ENCODE measurements at regions not wholly inside any gene's neighbourhood (a gene's known extent, or its start where the extent isn't known, plus 50 kb on each side); places are given as distances from the start of the nearest gene placed in this dataset.

GRCh38 chr20:11001302-11001701 lies 327.5 kb upstream of the JAG1 start:
- no peak for DNase-seq (ENCODE audit: extremely low read depth, insufficient read length)
- Histone ChIP-seq H3K36me3 (ENCODE audit: control insufficient read depth, insufficient read depth, low read length) (no peaks in the 10 kb centered on the region), H3K4me3 (replicated peaks; ENCODE audit: low read depth, low read length) (no peak overlapping the region), H3K27me3 (replicated peaks; ENCODE audit: control insufficient read depth, insufficient read depth, low read length) (no peaks in the 10 kb centered on the region)
- TF ChIP-seq, protein P1, sequence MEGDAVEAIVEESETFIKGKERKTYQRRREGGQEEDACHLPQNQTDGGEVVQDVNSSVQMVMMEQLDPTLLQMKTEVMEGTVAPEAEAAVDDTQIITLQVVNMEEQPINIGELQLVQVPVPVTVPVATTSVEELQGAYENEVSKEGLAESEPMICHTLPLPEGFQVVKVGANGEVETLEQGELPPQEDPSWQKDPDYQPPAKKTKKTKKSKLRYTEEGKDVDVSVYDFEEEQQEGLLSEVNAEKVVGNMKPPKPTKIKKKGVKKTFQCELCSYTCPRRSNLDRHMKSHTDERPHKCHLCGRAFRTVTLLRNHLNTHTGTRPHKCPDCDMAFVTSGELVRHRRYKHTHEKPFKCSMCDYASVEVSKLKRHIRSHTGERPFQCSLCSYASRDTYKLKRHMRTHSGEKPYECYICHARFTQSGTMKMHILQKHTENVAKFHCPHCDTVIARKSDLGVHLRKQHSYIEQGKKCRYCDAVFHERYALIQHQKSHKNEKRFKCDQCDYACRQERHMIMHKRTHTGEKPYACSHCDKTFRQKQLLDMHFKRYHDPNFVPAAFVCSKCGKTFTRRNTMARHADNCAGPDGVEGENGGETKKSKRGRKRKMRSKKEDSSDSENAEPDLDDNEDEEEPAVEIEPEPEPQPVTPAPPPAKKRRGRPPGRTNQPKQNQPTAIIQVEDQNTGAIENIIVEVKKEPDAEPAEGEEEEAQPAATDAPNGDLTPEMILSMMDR (IDR thresholded peaks at IDR 0.05; ENCODE audit: insufficient read depth, low read length, poor library complexity, severe bottlenecking), result no peak

DNA sequence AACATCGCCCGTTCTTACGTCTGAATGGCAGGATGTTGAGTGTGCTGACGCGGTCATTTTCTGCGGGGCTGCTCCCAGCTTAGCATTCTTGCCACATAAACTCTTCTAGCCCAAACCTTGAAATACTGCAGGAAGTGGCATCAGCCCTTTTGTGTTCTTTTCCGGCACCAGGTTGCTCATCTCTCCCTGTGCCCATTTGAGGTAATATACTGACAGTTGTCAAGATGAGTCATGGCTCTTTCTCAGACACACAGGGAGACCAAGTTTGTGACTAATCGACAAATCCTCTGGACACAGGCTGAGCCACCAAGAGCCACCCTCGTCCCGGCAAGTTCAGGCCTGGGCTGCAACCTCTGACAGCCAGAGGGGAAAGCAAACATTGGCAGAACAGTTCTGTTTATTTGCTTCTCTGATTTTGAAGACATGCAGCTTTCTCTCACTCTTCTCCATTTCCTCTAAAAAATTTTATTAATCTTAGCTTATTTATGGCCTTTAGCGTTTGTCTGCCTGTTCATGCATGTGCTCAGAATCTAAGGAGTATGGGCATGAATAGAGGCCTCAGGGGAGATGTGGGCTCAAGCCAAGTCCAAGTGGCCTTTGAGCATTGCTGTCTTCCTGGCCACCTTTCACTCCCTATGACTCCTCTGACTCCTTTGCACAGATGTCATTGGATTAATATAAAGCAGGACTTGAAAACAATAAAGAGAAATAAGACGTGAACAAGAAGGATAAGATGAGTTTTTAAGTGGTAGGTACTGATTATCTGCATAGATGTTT lies 328.2 kb upstream of the JAG1 start:
- TF ChIP-seq, protein P1 (IDR thresholded peaks at IDR 0.05; ENCODE audit: insufficient read depth, low read length, poor library complexity, severe bottlenecking), result no peak
- no peaks in the 10 kb centered on the region for H3K36me3 ChIP-seq (ENCODE audit: control insufficient read depth, insufficient read depth, low read length)
- H3K4me3 ChIP-seq (replicated peaks; ENCODE audit: low read depth, low read length), result no peak overlapping the region
- no peaks in the 10 kb centered on the region for H3K27me3 ChIP-seq (replicated peaks; ENCODE audit: control insufficient read depth, insufficient read depth, low read length)
- no peak for DNase-seq (ENCODE audit: extremely low read depth, insufficient read length)

GRCh38 chr20:11003341-11003740 lies 329.5 kb upstream of the JAG1 start:
- Histone ChIP-seq H3K36me3 (ENCODE audit: control insufficient read depth, insufficient read depth, low read length) (no peaks in the 10 kb centered on the region), H3K4me3 (replicated peaks; ENCODE audit: low read depth, low read length) (no peak overlapping the region), H3K27me3 (replicated peaks; ENCODE audit: control insufficient read depth, insufficient read depth, low read length) (no peaks in the 10 kb centered on the region)
- TF ChIP-seq, protein P1 (IDR thresholded peaks at IDR 0.05; ENCODE audit: insufficient read depth, low read length, poor library complexity, severe bottlenecking), result no peak
- DNase-seq (ENCODE audit: extremely low read depth, insufficient read length), result no peak

DNA sequence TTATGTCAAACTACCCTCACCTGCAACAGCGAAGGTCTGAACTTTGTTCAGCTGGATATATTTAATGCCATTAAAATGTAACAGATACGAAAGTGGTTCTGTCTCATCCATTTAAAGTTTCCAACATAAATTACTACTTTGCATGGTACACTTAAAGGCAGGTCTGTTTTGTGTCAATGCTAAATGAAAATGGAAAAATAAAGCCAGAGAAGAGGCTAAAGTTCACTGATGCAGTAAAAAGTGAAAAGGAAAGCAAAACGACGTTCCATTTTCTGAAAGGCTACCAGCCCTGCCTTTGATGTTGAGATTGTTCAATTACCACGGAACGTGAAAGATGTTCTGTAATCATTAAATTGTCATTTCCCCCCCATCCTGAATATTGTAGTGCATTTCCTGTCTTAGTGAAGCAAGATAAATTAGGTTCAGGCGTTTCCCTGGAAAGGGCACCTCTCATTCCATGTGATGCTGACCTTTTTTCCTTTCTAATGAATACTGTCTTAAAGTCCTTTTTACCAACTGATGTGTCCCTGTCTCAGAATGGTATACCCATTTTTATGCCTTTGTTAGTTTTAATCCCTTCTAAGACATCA lies 334.7 kb upstream of the JAG1 start:
- TF ChIP-seq, protein P1 (IDR thresholded peaks at IDR 0.05; ENCODE audit: insufficient read depth, low read length, poor library complexity, severe bottlenecking), result no peak
- no peaks in the 10 kb centered on the region for H3K27me3 ChIP-seq (replicated peaks; ENCODE audit: control insufficient read depth, insufficient read depth, low read length)
- no peaks in the 10 kb centered on the region for H3K36me3 ChIP-seq (ENCODE audit: control insufficient read depth, insufficient read depth, low read length)
- no peak overlapping the region for H3K4me3 ChIP-seq (replicated peaks; ENCODE audit: low read depth, low read length)
- DNase-seq (ENCODE audit: extremely low read depth, insufficient read length), result no peak

DNA sequence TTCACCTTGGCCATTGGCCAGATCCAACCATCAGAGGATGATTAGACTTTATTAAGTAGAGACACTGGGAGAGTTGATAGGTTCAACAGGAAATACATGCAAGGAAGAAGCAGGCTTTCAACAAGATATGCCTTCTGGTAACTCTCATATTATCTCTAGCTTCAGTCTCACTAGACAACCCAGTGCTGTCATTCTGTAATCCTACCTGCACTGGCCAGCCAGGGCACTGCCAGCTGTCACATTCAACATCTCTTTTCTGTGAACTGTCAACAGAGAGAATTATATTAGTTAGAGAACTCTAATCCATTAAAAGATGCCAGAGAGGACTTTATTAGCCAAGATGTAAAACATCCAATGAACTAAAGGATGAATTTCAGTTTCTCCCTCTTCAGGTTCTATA lies 337.9 kb upstream of the JAG1 start:
- no peak overlapping the region for H3K4me3 ChIP-seq (replicated peaks; ENCODE audit: low read depth, low read length)
- no peaks in the 10 kb centered on the region for H3K36me3 ChIP-seq (ENCODE audit: control insufficient read depth, insufficient read depth, low read length)
- H3K27me3 ChIP-seq (replicated peaks; ENCODE audit: control insufficient read depth, insufficient read depth, low read length), result no peaks in the 10 kb centered on the region
- DNase-seq (ENCODE audit: extremely low read depth, insufficient read length), result no peak
- TF ChIP-seq, protein P1 (IDR thresholded peaks at IDR 0.05; ENCODE audit: insufficient read depth, low read length, poor library complexity, severe bottlenecking), result no peak
